Type B pancreatic cell (in vitro differentiated cells): ENCODE measurements at regions not wholly inside any gene's neighbourhood (a gene's known extent, or its start where the extent isn't known, plus 50 kb on each side); places are given as distances from the start of the nearest gene placed in this dataset.

Experiments
- DNase-seq: peaks from one replicate; pipeline ENCODE4 v3.0.0; 2021; ENCODE audit warnings: mixed read lengths; ENCODE audit not compliant: unreplicated experiment; ENCODE audit errors: extremely low spot score
- H3K27ac Mint-ChIP-seq: 2 replicates; pipeline ENCODE4 v1.8.0; 2021; ENCODE audit warnings: mild to moderate bottlenecking, mixed read lengths
- H3K27me3 Mint-ChIP-seq: 2 replicates; pipeline ENCODE4 v1.8.0; 2021; ENCODE audit warnings: mixed read lengths
- H3K36me3 Mint-ChIP-seq: 2 replicates; pipeline ENCODE4 v1.8.0; 2021; ENCODE audit warnings: mixed read lengths
- H3K4me1 Mint-ChIP-seq: one replicate; pipeline ENCODE4 v1.8.0; 2021; ENCODE audit warnings: mixed read lengths; ENCODE audit not compliant: unreplicated experiment
- H3K4me3 Mint-ChIP-seq: 2 replicates; pipeline ENCODE4 v1.8.0; 2021; ENCODE audit warnings: mild to moderate bottlenecking, mixed read lengths
- H3K9me3 Mint-ChIP-seq: 2 replicates; pipeline ENCODE4 v1.8.0; 2021; ENCODE audit warnings: mixed read lengths
- TF ChIP-seq, protein P1 (sequence below): fragments of 200-600 bp; sonication (generic); conservative IDR thresholded peaks from 2 replicates; pipeline ENCODE4 v1.5.0; 2021; ENCODE audit warnings: antibody characterized with exemption, mild to moderate bottlenecking

- no peaks in the 10 kb centered on the region for H3K4me1 Mint-ChIP-seq
- no peaks in the 10 kb centered on the region for H3K27me3 Mint-ChIP-seq
- H3K9me3 Mint-ChIP-seq: no peaks in the 10 kb centered on the region
- no peak for DNase-seq
- no peak overlapping the region for H3K4me3 Mint-ChIP-seq
- no peaks in the 10 kb centered on the region for H3K36me3 Mint-ChIP-seq
- TF ChIP-seq, protein P1, sequence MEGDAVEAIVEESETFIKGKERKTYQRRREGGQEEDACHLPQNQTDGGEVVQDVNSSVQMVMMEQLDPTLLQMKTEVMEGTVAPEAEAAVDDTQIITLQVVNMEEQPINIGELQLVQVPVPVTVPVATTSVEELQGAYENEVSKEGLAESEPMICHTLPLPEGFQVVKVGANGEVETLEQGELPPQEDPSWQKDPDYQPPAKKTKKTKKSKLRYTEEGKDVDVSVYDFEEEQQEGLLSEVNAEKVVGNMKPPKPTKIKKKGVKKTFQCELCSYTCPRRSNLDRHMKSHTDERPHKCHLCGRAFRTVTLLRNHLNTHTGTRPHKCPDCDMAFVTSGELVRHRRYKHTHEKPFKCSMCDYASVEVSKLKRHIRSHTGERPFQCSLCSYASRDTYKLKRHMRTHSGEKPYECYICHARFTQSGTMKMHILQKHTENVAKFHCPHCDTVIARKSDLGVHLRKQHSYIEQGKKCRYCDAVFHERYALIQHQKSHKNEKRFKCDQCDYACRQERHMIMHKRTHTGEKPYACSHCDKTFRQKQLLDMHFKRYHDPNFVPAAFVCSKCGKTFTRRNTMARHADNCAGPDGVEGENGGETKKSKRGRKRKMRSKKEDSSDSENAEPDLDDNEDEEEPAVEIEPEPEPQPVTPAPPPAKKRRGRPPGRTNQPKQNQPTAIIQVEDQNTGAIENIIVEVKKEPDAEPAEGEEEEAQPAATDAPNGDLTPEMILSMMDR: no peak
- no peak overlapping the region for H3K27ac Mint-ChIP-seq
Observed at GRCh38 chr2:78561876-78562275, 463.6 kb upstream of the REG3G start.

- H3K27me3 Mint-ChIP-seq: no peaks in the 10 kb centered on the region
- TF ChIP-seq, protein P1: no peak
- H3K4me3 Mint-ChIP-seq: no peak overlapping the region
- H3K36me3 Mint-ChIP-seq: no peaks in the 10 kb centered on the region
- DNase-seq: no peak
- no peaks in the 10 kb centered on the region for H3K9me3 Mint-ChIP-seq
- H3K27ac Mint-ChIP-seq: no peak overlapping the region
- H3K4me1 Mint-ChIP-seq: no peaks in the 10 kb centered on the region
Observed at GRCh38 chr2:78564666-78565065, 460.8 kb upstream of the REG3G start.

- Mint-ChIP-seq H3K27ac (no peak overlapping the region), H3K9me3 (peaks cover 3% of the 10 kb centered on the region), H3K36me3 (no peaks in the 10 kb centered on the region), H3K4me1 (no peaks in the 10 kb centered on the region), H3K27me3 (no peaks in the 10 kb centered on the region), H3K4me3 (no peak overlapping the region)
- TF ChIP-seq, protein P1: no peak
- no peak for DNase-seq
Observed at GRCh38 chr2:78568782-78569373, 456.6 kb upstream of the REG3G start.

DNA sequence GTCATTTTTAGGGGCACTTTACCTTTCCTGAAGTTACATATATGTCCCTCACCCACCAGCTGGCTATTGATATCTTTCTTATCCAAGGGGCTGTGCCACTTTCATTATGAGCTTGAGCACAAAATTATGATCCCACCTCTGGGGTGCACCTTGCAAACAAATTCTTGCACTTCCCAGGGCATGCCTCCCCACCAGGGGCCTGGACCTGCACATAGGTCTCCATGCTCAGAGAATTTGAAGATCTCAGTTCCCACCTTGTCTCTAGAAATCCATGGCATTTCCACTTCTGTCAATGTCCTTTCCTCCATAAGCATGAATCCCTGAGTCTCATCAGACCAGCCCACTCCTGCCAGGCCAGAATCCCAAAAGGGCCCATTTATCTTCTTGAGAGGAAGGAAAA, 449.1 kb upstream of the REG3G start:
- no peak overlapping the region for H3K27ac Mint-ChIP-seq
- TF ChIP-seq, protein P1: no peak
- H3K36me3 Mint-ChIP-seq: no peaks in the 10 kb centered on the region
- H3K9me3 Mint-ChIP-seq: no peaks in the 10 kb centered on the region
- no peak overlapping the region for H3K4me3 Mint-ChIP-seq
- no peaks in the 10 kb centered on the region for H3K4me1 Mint-ChIP-seq
- DNase-seq: no peak
- H3K27me3 Mint-ChIP-seq: no peaks in the 10 kb centered on the region

DNA sequence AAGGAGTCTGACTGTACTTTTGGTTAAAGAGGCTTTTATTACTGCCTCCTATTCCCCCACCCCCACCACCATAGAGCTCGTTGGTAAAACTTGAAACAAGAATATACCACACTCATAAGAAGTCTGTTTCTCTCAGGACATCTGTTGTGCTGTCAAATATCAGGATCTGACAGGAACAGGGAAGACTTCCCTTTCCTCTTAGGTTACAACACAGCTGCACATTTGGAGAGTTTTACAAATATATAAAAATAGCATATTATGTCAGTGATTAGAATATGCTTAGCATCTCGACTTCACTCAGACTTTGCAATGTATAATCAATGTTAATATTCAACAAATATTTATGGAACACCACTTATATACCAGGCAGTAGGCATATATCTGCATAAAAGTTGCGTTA, 439.6 kb upstream of the REG3G start:
- no peak overlapping the region for H3K4me3 Mint-ChIP-seq
- TF ChIP-seq, protein P1: no peak
- H3K27me3 Mint-ChIP-seq: no peaks in the 10 kb centered on the region
- H3K4me1 Mint-ChIP-seq: no peaks in the 10 kb centered on the region
- H3K36me3 Mint-ChIP-seq: no peaks in the 10 kb centered on the region
- DNase-seq: no peak
- no peaks in the 10 kb centered on the region for H3K9me3 Mint-ChIP-seq
- H3K27ac Mint-ChIP-seq: no peak overlapping the region

DNA sequence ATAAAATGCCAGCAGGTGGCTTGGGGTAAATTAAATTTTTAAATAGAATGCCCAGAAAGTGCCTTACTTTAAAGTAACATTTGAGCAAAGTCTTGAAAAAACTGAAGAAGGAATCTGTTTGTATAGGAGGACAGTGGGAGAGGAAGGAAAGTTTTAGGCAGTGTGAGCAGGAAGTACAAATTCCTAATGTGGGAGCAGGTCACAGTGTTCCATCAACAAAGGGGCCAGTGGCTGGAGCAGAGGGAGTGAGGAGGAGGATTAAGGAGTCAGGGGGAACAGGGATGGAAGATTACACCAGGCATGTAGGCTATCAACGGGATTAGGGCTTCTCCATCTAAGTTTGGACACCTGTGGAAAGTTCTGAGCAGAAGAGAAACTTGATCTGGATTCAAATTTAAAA, 439.2 kb upstream of the REG3G start:
- no peaks in the 10 kb centered on the region for H3K4me1 Mint-ChIP-seq
- no peaks in the 10 kb centered on the region for H3K36me3 Mint-ChIP-seq
- H3K27me3 Mint-ChIP-seq: no peaks in the 10 kb centered on the region
- no peak for DNase-seq
- TF ChIP-seq, protein P1: no peak
- no peaks in the 10 kb centered on the region for H3K9me3 Mint-ChIP-seq
- no peak overlapping the region for H3K4me3 Mint-ChIP-seq
- no peak overlapping the region for H3K27ac Mint-ChIP-seq
